HG03139 (cell line): ENCODE measurements at regions not wholly inside any gene's neighbourhood (a gene's known extent, or its start where the extent isn't known, plus 50 kb on each side); places are given as distances from the start of the nearest gene placed in this dataset.
"Not testable (repeated sequence)": the region's sequence is repeated elsewhere in the genome, so short reads cannot be mapped to it uniquely, and the experiment has no call there.

Experiments used
- ATAC-seq: cut with Tn5 transposase; IDR thresholded peaks from one replicate; pipeline ENCODE4 v1.9.1; 2021; ENCODE audit not compliant: unreplicated experiment

GRCh38 chr4:57363346-57363745, 253.2 kb upstream of the IGFBP7 start:
- ATAC-seq, result no peak

GRCh38 chr4:57360681-57361080, 250.5 kb upstream of the IGFBP7 start:
- no peak for ATAC-seq

GRCh38 chr4:57355101-57355665, 245.0 kb upstream of the IGFBP7 start:
- no peak for ATAC-seq

GRCh38 chr4:57351731-57352130, 241.5 kb upstream of the IGFBP7 start:
- ATAC-seq, result no peak

GRCh38 chr4:57344296-57344695, 234.1 kb upstream of the IGFBP7 start:
- no peak for ATAC-seq

GRCh38 chr4:57342411-57342810, 232.2 kb upstream of the IGFBP7 start:
- no peak for ATAC-seq

GRCh38 chr4:57338861-57339260, 228.7 kb upstream of the IGFBP7 start:
- ATAC-seq, result not testable (repeated sequence)

GRCh38 chr4:57333684-57334083, 223.5 kb upstream of the IGFBP7 start:
- ATAC-seq, result no peak

- ATAC-seq, result no peak
Observed at GRCh38 chr4:57331959-57332358, 221.8 kb upstream of the IGFBP7 start.

GRCh38 chr4:57329279-57329678, 219.1 kb upstream of the IGFBP7 start:
- ATAC-seq, result no peak

GRCh38 chr4:57324673-57325307, 214.6 kb upstream of the IGFBP7 start:
- ATAC-seq, result no peak

GRCh38 chr4:57320849-57321248, 210.7 kb upstream of the IGFBP7 start:
- no peak for ATAC-seq

GRCh38 chr4:57320217-57320616, 210.0 kb upstream of the IGFBP7 start:
- ATAC-seq, result no peak

GRCh38 chr4:57318703-57319102, 208.5 kb upstream of the IGFBP7 start:
- no peak for ATAC-seq

GRCh38 chr4:57314636-57315035, 204.5 kb upstream of the IGFBP7 start:
- ATAC-seq, result no peak

GRCh38 chr4:57312296-57312695, 202.1 kb upstream of the IGFBP7 start:
- no peak for ATAC-seq

GRCh38 chr4:57309658-57310057, 199.5 kb upstream of the IGFBP7 start:
- no peak for ATAC-seq

- no peak for ATAC-seq
Observed at GRCh38 chr4:57308301-57308700, 198.1 kb upstream of the IGFBP7 start.

- no peak for ATAC-seq
Observed at GRCh38 chr4:57305836-57306235, 195.7 kb upstream of the IGFBP7 start.

GRCh38 chr4:57303012-57303751, 193.0 kb upstream of the IGFBP7 start:
- no peak for ATAC-seq

- not testable (repeated sequence) for ATAC-seq
Observed at GRCh38 chr4:57300300-57300699, 190.1 kb upstream of the IGFBP7 start.

- ATAC-seq, result no peak
Observed at GRCh38 chr4:57291911-57292310, 181.7 kb upstream of the IGFBP7 start.
